Heart right ventricle (tissue), 16 donors: ENCODE measurements at regions not wholly inside any gene's neighbourhood (a gene's known extent, or its start where the extent isn't known, plus 50 kb on each side); places are given as distances from the start of the nearest gene placed in this dataset.
A peak's percentile ranks its signal among the peaks of the same experiment; 100 is the strongest.

Experiments
- ATAC-seq, 8 donors: fragments of 200-7000 bp; cut with Tn5 transposase; one replicate each; pipeline ENCODE4 v1.9.1; 2020; ENCODE audit warnings: mild to moderate bottlenecking in 8 of 8, moderate library complexity in 8 of 8, moderate number of reproducible peaks in 1 of 8
- DNase-seq, 2 donors: peaks; one replicate each; pipeline ENCODE4 v3.0.0-alpha.2; 2020
- H3K27ac ChIP-seq, 10 donors: fragments of 200-600 bp; sonication (generic) in 2 of 10; one replicate each; pipeline versions ENCODE4 v1.5.0 to v1.8.0; 2020 to 2022; ENCODE audit warnings: mild to moderate bottlenecking in 3 of 10
- H3K27me3 ChIP-seq, 7 donors: fragments of 200-600 bp; one replicate each; pipeline ENCODE4 v1.8.0; 2021 to 2022; ENCODE audit warnings: mild to moderate bottlenecking in 2 of 7
- H3K36me3 ChIP-seq, 9 donors: fragments of 200-600 bp; sonication (generic) in 1 of 9; one replicate each; pipeline versions ENCODE4 v1.5.0 to v1.8.0; 2020 to 2022; ENCODE audit warnings: mild to moderate bottlenecking in 2 of 9
- H3K4me1 ChIP-seq, 9 donors: fragments of 200-600 bp; sonication (generic) in 1 of 9; one replicate each; pipeline versions ENCODE4 v1.5.0 to v1.8.0; 2020 to 2022; ENCODE audit warnings: mild to moderate bottlenecking in 4 of 9
- H3K4me3 ChIP-seq, 10 donors: fragments of 200-600 bp; sonication (generic) in 2 of 10; one replicate each; pipeline versions ENCODE4 v1.5.0 to v1.8.0; 2020 to 2022; ENCODE audit warnings: mild to moderate bottlenecking in 7 of 10, moderate library complexity in 2 of 10
- H3K9me3 ChIP-seq, 11 donors: fragments of 200-600 bp in 10 of 11; sonication (generic) in 2 of 11; one replicate each; pipeline versions ENCODE4 v1.5.0 to v1.8.0; 2013 to 2022; ENCODE audit warnings: mild to moderate bottlenecking in 2 of 11, control low read depth in 1 of 11, moderate library complexity in 1 of 11
- CTCF ChIP-seq, 9 donors: fragments of 200-600 bp; sonication (generic) in 2 of 9; IDR thresholded peaks; one replicate each; pipeline versions ENCODE4 v1.5.0 to v1.8.0; 2021 to 2022; ENCODE audit warnings: antibody characterized with exemption in 9 of 9, mild to moderate bottlenecking in 5 of 9, moderate library complexity in 1 of 9
- WGBS, 2 donors: extraction: QIAGEN DNeasy Blood & Tissue Kit; methylation state at CpG; one replicate each; pipeline ENCODE4 v1.1.7; 2013; ENCODE audit warnings: inconsistent platforms in 1 of 2; 5-methylcytosine and 5-hydroxymethylcytosine counted together
- intact Hi-C, 10 donors: fragments of 100-400 bp; cut with DNase I; formaldehyde crosslinking; loops; one replicate each; pipeline versions ENCODE4 v1.11.1 to v1.14.2; 2022
- donor health status: Arrhythmogenic right ventricular cardiomyopathy.
- donor health status: ischemic (EF 13 %, LVEDD 7.1; RV severe dilation, severe dysfunction).
- donor health status: healthy with polysubstance abuse.
- donor health status: DM: no; HTN: yes; CAD: no.
- donor health status: DM: no; HTN: no; CAD: no.
- donor health status: ischemic (EF 25% LVEDD 6.9; RV normal size, moderate dysfunction).
- donor health status: ischemic (EF 25% LVEDD 5.7; RV mildly dilated, moderate dysfunction).
- donor health status: healthy.
- donor health status: DM: yes; HTN: yes; CAD: no.
- donor health status: Ischemic cardiomyopathy.
- donor health status: ischemic (EF 35%, LVEDD 5.7; RV mildly dilated, moderate dysfunction).
- donor health status: nonischemic (EF 11% LVEDD 7.7; RV severe dilation, severe dysfunction).
- donor health status: DM: yes; HTN: yes; CAD: no.
- donor health status: PGD.
- donor health status: ischemic (EF 29% LVEDD 5.4; RV normal size, mild dysfunction).
- donor health status: nonischemic (EF 23%, LVEDD 6.1; RV moderate dilation, normal function).

DNA sequence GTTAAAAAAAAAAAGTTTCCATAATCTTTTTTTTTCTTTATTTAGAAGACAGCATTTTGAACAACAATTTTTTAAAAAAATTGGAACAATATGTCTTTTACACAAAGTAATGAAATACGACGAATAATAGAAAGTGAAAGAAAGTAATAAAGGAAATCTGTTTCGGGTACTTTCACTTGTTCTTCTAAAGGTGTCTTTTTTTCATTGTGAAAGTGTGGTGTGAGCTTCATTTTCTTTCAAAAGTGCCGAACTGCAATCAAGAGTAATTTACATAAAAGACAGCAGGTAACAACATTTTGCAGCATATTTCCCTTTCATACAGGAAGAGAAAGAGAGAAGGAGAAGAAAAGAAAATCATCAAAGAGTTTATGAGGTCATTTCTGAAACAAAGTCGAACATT lies 159.7 kb upstream of the CDH12 start:
- ATAC-seq, result no peak
- WGBS, 2 donors, result 76 to 88% methylated on average over 5 of the region's 5 CpGs

DNA sequence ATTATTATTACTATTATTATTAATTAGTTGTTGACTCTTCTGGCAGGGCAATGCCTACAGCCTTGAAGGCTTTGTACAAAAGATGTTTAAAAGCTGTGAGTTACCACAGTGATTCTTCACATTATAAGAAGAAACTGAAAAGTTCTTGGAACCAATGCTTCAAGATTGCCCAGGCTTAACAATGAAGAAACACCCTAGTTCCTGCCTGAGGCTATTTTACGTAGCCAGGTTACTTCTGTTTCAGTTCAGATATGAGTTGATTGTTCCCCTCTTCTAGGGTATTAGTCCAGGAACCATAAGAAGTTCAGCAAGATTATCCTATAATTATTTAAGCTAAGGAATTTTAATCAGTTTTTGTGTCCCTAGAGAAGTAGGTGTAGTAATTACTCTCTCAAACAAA lies 154.6 kb upstream of the CDH12 start:
- H3K27ac ChIP-seq, result no peak overlapping the region
- no peaks in the 10 kb centered on the region for H3K27me3 ChIP-seq
- no peak for DNase-seq
- no peak for TF ChIP-seq CTCF (IDR thresholded peaks at IDR 0.05)
- intact Hi-C loops, result no loop called here
- H3K4me1 ChIP-seq, result no peaks in the 10 kb centered on the region
- WGBS, 2 donors, result 74 to 86% methylated on average over 1 of the region's 1 CpG
- H3K4me3 ChIP-seq, result no peak overlapping the region
- no peaks in the 10 kb centered on the region for H3K36me3 ChIP-seq
- no peaks in the 10 kb centered on the region for H3K9me3 ChIP-seq
- ATAC-seq, result no peak

More for the DNA sequence above, 159.7 kb upstream of the CDH12 start:
- peak overlapping the region in 4 of 10 donors; percentile 8 to 39 (median 26) for H3K4me3 ChIP-seq
- TF ChIP-seq CTCF (IDR thresholded peaks at IDR 0.05), result no peak
- intact Hi-C loops, result no loop called here
- no peaks in the 10 kb centered on the region for H3K4me1 ChIP-seq
- H3K27me3 ChIP-seq, result no peaks in the 10 kb centered on the region
- no peaks in the 10 kb centered on the region for H3K36me3 ChIP-seq
- no peaks in the 10 kb centered on the region for H3K9me3 ChIP-seq
- no peak overlapping the region for H3K27ac ChIP-seq
- DNase-seq, result no peak

DNA sequence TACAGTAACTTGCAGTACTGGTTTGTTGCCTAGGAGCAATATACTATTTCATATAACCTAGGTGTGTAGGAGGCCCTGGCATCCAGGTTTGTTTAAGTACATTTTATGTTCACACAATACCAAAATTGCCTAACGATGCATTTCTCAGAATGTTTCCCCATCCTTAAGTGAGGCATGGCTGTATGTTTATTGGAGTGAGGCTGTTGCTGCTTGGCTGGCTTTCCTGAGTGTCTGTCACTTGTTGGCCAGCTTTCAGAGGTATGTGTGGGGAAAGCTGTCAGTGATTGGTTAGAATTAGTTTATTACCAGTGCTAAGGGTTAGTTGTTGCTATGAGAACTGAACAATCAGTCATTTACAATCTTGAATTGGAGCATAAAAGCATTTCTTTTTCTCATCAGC lies 154.1 kb upstream of the CDH12 start:
- Histone ChIP-seq H3K4me1 (no peaks in the 10 kb centered on the region), H3K36me3 (no peaks in the 10 kb centered on the region), H3K27ac (no peak overlapping the region), H3K4me3 (no peak overlapping the region), H3K27me3 (no peaks in the 10 kb centered on the region), H3K9me3 (no peaks in the 10 kb centered on the region)
- DNase-seq (no peak), ATAC-seq (peak in 1 of 8 donors; percentile 39)
- WGBS, 2 donors, result 43 to 45% methylated on average over 1 of the region's 1 CpG
- no peak for TF ChIP-seq CTCF (IDR thresholded peaks at IDR 0.05)
- intact Hi-C loops, result no loop called here

DNA sequence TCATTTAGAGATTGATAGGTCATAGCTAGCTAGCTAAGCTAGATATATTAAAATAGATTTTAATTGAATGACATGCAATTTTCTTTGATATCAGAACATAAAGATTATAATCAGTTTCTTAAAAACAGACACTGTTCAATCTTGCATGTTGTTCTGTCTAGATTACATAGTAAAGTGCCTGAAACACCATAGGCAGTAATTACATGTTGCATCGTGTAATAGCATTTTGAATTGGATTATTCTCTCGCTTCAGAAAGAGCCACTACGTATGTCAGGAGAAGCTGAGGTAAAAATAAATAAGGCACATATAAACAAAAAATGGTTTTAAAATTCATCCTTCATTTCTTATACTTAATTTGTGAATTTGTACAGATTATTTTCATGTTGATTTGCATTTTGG lies 148.0 kb upstream of the CDH12 start:
- WGBS, 2 donors, result 91 to 93% methylated on average over 3 of the region's 3 CpGs

More for the DNA sequence above, 148.0 kb upstream of the CDH12 start:
- TF ChIP-seq CTCF (IDR thresholded peaks at IDR 0.05), result no peak
- H3K36me3 ChIP-seq, result no peaks in the 10 kb centered on the region
- DNase-seq (no peak), ATAC-seq (no peak)
- no peak overlapping the region for H3K27ac ChIP-seq
- intact Hi-C loops, result no loop called here
- H3K4me1 ChIP-seq, result no peaks in the 10 kb centered on the region
- H3K9me3 ChIP-seq, result no peaks in the 10 kb centered on the region
- no peaks in the 10 kb centered on the region for H3K27me3 ChIP-seq
- no peak overlapping the region for H3K4me3 ChIP-seq
